ENCODE measurements at regions not wholly inside any gene's neighbourhood (a gene's known extent, or its start where the extent isn't known, plus 50 kb on each side); places are given as distances from the start of the nearest gene placed in this dataset.

DNA sequence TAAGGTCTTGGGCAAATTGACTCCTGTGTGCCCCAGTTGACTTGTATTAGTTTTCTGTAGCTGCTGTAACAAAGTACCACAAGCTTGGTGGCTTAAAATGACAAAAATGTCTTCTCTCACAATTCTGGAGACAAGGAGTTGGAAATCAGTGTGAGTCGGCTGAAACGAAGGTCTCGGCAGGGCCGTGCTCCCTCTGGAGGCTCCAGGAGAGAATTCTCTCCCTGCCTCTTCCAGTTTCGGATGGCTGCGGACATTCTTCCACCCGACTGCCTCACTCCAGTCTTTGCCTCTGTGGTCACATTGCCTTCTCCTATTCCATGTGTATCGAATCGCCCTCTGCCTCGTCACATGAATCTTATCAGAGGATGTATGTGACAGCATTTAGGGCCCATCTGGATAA is 66.0 kb upstream of the PHOX2B start:
- Histone ChIP-seq H3K9me3 (ENCODE audit: insufficient read depth, low read depth, low read length) (no peaks in the 10 kb centered on the region), H3K4me1 (ENCODE audit: insufficient read depth, low read length) (peaks cover 4% of the 10 kb centered on the region; the same call in 1 of the 2 replicates)

DNA sequence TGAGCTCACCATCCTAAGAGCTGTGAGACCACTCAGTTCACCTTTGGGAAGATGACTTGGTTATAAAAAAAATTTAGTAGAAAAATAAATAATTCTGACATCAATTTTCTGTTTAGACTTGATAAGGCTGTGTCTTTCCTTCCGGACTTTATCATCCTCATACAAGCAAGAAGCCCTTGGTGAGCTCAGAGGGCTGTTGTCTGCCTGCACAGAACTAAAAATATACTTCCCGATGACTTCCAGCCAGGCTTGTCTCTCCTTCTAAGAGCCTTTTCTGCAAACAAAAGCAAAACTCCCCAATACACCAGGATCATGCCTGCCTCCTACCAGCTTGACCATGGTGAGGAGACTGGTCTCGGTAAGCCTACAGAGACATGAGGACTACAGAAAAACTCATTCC is 58.3 kb upstream of the PHOX2B start:
- Histone ChIP-seq H3K9me3 (ENCODE audit: insufficient read depth, low read depth, low read length) (no peaks in the 10 kb centered on the region), H3K4me1 (ENCODE audit: insufficient read depth, low read length) (peaks cover 6% of the 10 kb centered on the region; the same call in 1 of the 2 replicates), H3K9ac (ENCODE audit: low read depth, low read length) (no peak overlapping the region), H3K27me3 (ENCODE audit: insufficient read depth, low read length) (no peaks in the 10 kb centered on the region), H3K4me3 (ENCODE audit: low read length) (no peak overlapping the region), H3K36me3 (ENCODE audit: insufficient read depth, low read depth, low read length) (no peaks in the 10 kb centered on the region), H3K27ac (ENCODE audit: low read length) (no peak overlapping the region)

More for the DNA sequence above, 66.0 kb upstream of the PHOX2B start:
- Histone ChIP-seq H3K27ac (ENCODE audit: low read length) (no peak overlapping the region), H3K9ac (ENCODE audit: low read depth, low read length) (no peak overlapping the region), H3K4me3 (ENCODE audit: low read length) (no peak overlapping the region), H3K36me3 (ENCODE audit: insufficient read depth, low read depth, low read length) (no peaks in the 10 kb centered on the region), H3K27me3 (ENCODE audit: insufficient read depth, low read length) (peaks cover 40% of the 10 kb centered on the region)

DNA sequence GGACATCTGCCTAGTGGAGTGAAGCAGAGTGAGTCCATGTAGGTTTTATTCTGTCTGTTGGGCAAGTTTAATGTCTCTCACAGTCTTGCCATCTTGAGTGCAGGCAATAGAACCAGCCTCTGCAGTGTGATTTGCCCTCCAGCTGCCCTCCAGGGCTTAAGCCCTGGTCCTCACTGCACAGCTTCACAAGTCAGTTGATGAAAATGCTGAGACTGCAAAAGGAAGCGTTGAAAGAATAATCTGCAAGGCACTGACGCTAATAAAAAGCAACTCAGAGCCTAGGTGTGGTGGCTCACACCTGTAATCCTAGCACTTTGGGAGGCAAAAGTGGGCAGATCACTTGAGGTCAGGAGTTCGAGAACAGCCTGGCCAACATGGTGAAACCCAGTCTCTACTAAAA is 54.1 kb upstream of the PHOX2B start:
- H3K9me3 ChIP-seq (ENCODE audit: insufficient read depth, low read depth, low read length) = no peaks in the 10 kb centered on the region
- H3K27ac ChIP-seq (ENCODE audit: low read length) = no peak overlapping the region
- no peak overlapping the region for H3K4me3 ChIP-seq (ENCODE audit: low read length)
- no peaks in the 10 kb centered on the region for H3K4me1 ChIP-seq (ENCODE audit: insufficient read depth, low read length)
- H3K27me3 ChIP-seq (ENCODE audit: insufficient read depth, low read length) = no peaks in the 10 kb centered on the region
- no peak overlapping the region for H3K9ac ChIP-seq (ENCODE audit: low read depth, low read length)
- no peaks in the 10 kb centered on the region for H3K36me3 ChIP-seq (ENCODE audit: insufficient read depth, low read depth, low read length)

DNA sequence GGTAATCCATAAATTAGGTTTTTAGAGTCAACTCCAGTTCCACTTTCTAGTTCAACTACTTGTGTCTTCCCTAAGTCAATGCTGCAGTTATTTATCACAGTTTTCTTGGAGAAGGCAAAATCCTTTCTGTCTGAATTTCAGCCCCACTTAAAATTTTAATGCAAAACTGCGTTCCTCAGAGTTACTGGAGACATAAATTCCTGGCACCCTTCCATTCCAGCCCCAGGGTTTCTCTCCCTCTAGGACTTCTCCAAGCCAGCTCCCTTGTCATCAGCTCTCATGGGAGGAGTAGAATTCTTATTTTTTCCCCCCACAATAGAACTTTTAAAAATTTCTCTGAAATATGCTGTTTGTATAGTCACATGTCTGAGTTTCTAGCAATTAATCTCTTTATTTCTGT is 50.6 kb upstream of the PHOX2B start:
- H3K9ac ChIP-seq (ENCODE audit: low read depth, low read length) = no peak overlapping the region
- no peak overlapping the region for H3K4me3 ChIP-seq (ENCODE audit: low read length)
- no peaks in the 10 kb centered on the region for H3K9me3 ChIP-seq (ENCODE audit: insufficient read depth, low read depth, low read length)
- H3K27ac ChIP-seq (ENCODE audit: low read length) = no peak overlapping the region
- peaks cover 9% of the 10 kb centered on the region; the same call in 1 of the 2 replicates for H3K4me1 ChIP-seq (ENCODE audit: insufficient read depth, low read length)
- no peaks in the 10 kb centered on the region; the same call in 1 of the 2 replicates for H3K27me3 ChIP-seq (ENCODE audit: insufficient read depth, low read length)
- no peaks in the 10 kb centered on the region for H3K36me3 ChIP-seq (ENCODE audit: insufficient read depth, low read depth, low read length)
